HL-60 (cell line): ENCODE measurements at regions not wholly inside any gene's neighbourhood (a gene's known extent, or its start where the extent isn't known, plus 50 kb on each side); places are given as distances from the start of the nearest gene placed in this dataset.

Experiments
- DNase-seq, 2 experiments: peaks; one replicate each; pipeline ENCODE4 v3.0.0-alpha.2; 2010 to 2020; ENCODE audit warnings: low read depth in 1 of 2, low spot score in 1 of 2
- H3K27ac ChIP-seq: fragments of 250-450 bp; sonication (Bioruptor Pico); replicated peaks from 2 replicates; pipeline ENCODE4 v1.5.1; 2020; ENCODE audit warnings: mild to moderate bottlenecking, moderate library complexity
- H3K27me3 ChIP-seq: fragments of 250-450 bp; sonication (Bioruptor Pico); 2 replicates; pipeline ENCODE4 v1.5.1; 2021; ENCODE audit warnings: mild to moderate bottlenecking, moderate library complexity; ENCODE audit not compliant: insufficient read depth, poor library complexity, severe bottlenecking
- H3K4me3 ChIP-seq: replicated peaks from 2 replicates; pipeline ENCODE4 v1.5.1; 2011; ENCODE audit warnings: mild to moderate bottlenecking, control low read depth, low read length; ENCODE audit not compliant: insufficient read depth
- CTCF ChIP-seq: IDR thresholded peaks from one replicate; pipeline ENCODE4 v1.5.1; 2011; ENCODE audit warnings: low read length, control low read depth, inconsistent platforms; ENCODE audit not compliant: insufficient read depth
- GABPA ChIP-seq: IDR thresholded peaks from 2 replicates; pipeline ENCODE4 v1.6.1; 2012; ENCODE audit warnings: low read depth
- POLR2AphosphoS5 ChIP-seq: IDR thresholded peaks from 2 replicates; pipeline ENCODE4 v1.6.1; 2012; ENCODE audit warnings: low read depth
- REST ChIP-seq: IDR thresholded peaks from 2 replicates; pipeline ENCODE4 v1.6.1; 2012; ENCODE audit warnings: low read depth; ENCODE audit not compliant: insufficient replicate concordance
- SPI1 ChIP-seq: IDR thresholded peaks from 2 replicates; pipeline ENCODE4 v1.6.1; 2012; ENCODE audit warnings: low read depth, mild to moderate bottlenecking, borderline replicate concordance

- TF ChIP-seq CTCF (no peak), REST (no peak), GABPA (no peak), SPI1 (no peak), POLR2AphosphoS5 (no peak)
- Histone ChIP-seq H3K27me3 (no peaks in the 10 kb centered on the region), H3K4me3 (no peak overlapping the region), H3K27ac (no peak overlapping the region)
- DNase-seq = no peak
These were observed 327.2 kb upstream of the CITED2 start for GRCh38 chr6:139701695-139702094.

- no peak overlapping the region for H3K27ac ChIP-seq
- no peak for TF ChIP-seq SPI1
- no peak for TF ChIP-seq CTCF
- no peak for TF ChIP-seq POLR2AphosphoS5
- no peak for TF ChIP-seq REST
- TF ChIP-seq GABPA = no peak
- DNase-seq = no peak
- no peak overlapping the region for H3K4me3 ChIP-seq
- H3K27me3 ChIP-seq = no peaks in the 10 kb centered on the region
These were observed 326.6 kb upstream of the CITED2 start for GRCh38 chr6:139701003-139701402.

GRCh38 chr6:139699911-139700310, 325.5 kb upstream of the CITED2 start:
- no peak overlapping the region for H3K4me3 ChIP-seq
- TF ChIP-seq SPI1 = no peak
- no peak for TF ChIP-seq GABPA
- no peak for TF ChIP-seq REST
- TF ChIP-seq CTCF = no peak
- TF ChIP-seq POLR2AphosphoS5 = no peak
- no peak for DNase-seq
- H3K27me3 ChIP-seq = no peaks in the 10 kb centered on the region
- no peak overlapping the region for H3K27ac ChIP-seq
